ENCODE measurements at regions not wholly inside any gene's neighbourhood (a gene's known extent, or its start where the extent isn't known, plus 50 kb on each side); places are given as distances from the start of the nearest gene placed in this dataset.

DNA sequence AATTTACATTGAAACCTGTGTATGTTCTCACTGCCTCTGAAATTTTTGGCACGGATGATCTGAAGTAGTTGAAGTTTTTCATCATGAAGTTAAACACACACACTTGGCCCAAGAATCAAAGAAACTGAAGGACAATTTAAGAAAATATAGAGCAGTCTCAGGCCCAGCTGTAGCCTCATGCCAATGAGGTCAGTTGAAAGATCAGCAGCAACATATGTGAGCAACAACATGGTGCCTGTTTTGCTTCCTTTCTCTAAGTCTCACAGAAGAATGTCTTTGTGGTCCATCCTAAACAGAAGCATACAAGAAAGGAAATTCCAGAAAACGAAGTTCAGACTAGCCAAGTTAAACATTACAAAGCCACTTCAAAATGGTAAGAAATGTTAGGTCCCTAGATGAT, 1737.2 kb downstream of the MAT2B start:
- TF ChIP-seq, protein P1, sequence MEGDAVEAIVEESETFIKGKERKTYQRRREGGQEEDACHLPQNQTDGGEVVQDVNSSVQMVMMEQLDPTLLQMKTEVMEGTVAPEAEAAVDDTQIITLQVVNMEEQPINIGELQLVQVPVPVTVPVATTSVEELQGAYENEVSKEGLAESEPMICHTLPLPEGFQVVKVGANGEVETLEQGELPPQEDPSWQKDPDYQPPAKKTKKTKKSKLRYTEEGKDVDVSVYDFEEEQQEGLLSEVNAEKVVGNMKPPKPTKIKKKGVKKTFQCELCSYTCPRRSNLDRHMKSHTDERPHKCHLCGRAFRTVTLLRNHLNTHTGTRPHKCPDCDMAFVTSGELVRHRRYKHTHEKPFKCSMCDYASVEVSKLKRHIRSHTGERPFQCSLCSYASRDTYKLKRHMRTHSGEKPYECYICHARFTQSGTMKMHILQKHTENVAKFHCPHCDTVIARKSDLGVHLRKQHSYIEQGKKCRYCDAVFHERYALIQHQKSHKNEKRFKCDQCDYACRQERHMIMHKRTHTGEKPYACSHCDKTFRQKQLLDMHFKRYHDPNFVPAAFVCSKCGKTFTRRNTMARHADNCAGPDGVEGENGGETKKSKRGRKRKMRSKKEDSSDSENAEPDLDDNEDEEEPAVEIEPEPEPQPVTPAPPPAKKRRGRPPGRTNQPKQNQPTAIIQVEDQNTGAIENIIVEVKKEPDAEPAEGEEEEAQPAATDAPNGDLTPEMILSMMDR (IDR thresholded peaks at IDR 0.05), result no peak

DNA sequence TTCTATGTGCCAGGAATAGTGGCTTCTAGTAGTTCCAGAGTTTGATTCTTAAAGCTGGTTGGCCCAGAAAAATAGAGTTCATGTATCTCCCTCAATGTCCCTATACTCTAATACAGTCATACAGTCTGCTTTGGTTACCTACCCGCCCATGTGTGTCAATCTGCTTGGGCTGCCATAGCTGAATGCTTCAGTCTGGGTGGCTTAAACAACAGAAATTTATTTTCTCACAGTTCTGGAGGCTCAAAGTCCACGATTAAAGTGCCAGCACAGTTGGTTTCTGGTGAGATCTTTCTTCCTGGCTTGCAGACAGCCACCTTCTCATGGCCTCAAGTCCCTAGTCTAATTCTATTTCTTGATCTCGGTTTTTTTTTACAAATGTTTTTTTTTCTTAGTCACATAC, 1739.0 kb downstream of the MAT2B start:
- TF ChIP-seq, protein P1 (IDR thresholded peaks at IDR 0.05), result no peak

DNA sequence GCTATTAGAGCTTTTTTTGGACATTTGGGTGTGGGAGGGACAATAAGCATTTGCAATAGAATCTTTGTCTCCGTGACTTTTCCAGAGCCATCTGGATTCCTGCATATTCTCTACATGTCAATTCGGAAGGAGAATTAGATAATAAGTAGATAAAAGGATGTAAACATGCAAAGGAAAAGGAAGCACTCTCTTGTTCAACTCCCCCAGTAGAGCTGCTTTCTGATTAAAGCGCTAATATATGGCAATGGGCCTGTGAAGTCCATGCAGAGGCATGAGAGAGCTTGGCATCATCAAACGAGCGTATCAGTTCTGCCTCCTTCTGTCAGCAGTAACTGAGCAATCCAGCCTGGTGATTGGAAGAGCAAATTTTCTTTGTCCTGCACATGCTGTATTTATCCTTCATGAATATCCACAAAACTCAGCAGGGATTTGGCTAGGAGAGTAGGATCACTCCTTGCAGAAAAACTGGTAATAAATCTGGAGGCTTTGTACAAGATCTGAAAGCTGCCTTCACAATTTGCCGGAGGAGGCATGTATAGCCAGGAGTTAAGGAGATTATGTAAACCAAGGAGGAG, 1752.9 kb downstream of the MAT2B start:
- TF ChIP-seq, protein P1 (IDR thresholded peaks at IDR 0.05), result no peak

DNA sequence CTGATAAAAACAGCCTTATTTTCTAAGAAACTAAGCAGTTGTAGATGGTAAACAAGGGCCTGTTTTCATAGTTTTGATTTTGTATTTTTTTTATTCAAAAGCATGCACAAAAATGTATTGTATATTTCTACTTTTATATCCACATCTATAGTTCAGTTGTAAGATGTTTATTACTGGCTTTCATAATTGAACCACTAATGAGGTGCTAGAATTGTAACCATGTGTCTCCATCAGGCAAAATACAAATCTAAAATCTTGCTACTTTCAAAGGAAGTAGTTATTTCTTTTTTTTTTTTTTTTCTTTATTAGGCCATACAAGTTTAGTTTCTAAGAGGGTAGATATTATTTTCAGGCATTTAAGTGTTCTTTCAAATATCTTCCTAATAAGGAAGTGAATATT, 1755.0 kb downstream of the MAT2B start:
- TF ChIP-seq, protein P1 (IDR thresholded peaks at IDR 0.05), result no peak

DNA sequence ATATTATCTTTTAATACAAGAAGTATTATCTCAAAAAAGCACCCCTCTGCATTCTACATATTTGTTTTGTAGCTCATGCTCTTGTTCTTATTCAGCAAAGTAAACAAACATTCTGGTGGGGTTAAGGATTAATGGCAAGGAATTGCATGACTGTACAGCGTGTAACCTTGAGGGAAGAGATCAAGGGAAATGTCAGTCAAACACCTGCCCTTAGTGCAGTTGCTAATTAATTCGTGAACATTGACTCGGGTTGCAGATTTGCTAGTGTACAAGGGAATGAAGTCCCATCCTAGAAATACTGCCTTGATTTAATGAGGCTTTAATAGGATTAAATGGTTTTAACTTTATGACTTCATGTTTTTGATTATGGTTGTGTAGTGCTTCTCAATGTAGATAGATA, 1758.1 kb downstream of the MAT2B start:
- TF ChIP-seq, protein P1 (IDR thresholded peaks at IDR 0.05), result no peak

DNA sequence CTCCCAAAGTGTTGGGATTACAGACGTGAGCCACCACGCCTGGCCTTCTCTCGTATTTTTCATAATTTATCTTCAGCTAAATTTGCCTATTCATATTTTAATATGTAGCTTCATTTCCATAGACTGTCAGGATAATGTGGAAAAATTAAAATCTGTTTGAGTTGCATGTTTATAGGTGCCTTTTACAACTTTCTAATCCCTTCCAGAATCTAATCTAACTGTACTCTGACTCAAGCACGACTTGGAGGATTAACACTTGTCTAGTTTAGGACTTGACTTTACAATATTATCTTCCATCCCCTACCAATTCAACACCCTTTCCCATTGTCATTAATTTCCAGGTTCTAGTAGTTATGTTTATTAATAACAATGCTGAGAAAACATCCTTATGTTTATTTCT, 1761.5 kb downstream of the MAT2B start:
- TF ChIP-seq, protein P1 (IDR thresholded peaks at IDR 0.05), result no peak

DNA sequence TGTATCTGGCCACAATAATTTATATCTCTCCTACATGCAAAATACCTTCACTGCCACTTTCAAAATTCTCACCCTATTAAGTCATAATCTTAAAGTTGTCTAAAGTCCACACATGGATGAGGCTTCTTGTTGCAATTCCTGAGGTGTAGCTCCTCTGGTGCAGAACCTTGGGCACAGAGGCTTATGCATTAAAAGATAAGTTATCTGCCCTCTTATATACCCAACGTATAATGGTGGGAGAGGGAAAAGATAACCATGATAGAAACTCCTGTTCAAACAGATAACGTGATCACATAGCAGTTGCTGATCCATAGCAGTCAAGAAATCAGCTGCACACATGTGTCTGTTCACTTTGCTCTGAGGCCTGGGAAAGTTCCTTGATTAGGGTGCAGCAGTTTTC, 1767.0 kb downstream of the MAT2B start:
- TF ChIP-seq, protein P1 (IDR thresholded peaks at IDR 0.05), result no peak

DNA sequence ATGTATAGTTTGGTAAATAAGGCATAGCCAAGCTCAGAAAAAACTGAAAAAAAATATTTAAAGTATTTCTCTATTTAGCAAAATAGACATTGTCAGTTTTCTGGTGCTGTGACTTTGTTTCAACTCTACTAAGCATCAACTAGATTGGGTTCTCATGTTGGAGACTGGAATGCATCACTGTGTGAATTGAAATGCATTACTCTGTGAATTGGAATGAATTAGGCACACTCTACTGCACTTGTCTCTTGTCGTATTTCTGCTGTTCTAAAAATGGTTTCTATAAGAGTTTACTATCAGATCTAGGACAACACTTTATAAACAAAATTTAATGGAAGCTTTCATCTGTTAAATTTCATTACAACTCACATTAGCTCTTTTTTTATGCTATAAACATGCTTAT, 1772.2 kb downstream of the MAT2B start:
- TF ChIP-seq, protein P1 (IDR thresholded peaks at IDR 0.05), result no peak

Data from LNCAP (cell line).